ENCODE measurements at regions not wholly inside any gene's neighbourhood (a gene's known extent, or its start where the extent isn't known, plus 50 kb on each side); places are given as distances from the start of the nearest gene placed in this dataset.

GRCh38 chr2:66813525-66813924 is 378.6 kb downstream of the MEIS1 start:
- TF ChIP-seq CTCF (IDR thresholded peaks at IDR 0.05 in 4 of 5, conservative IDR thresholded peaks at IDR 0.05 in 1 of 5) = no peak
- TF ChIP-seq POLR2A (IDR thresholded peaks at IDR 0.05) = no peak
